HEK293 (cell line): ENCODE measurements at regions not wholly inside any gene's neighbourhood (a gene's known extent, or its start where the extent isn't known, plus 50 kb on each side); places are given as distances from the start of the nearest gene placed in this dataset.

Source experiments
- CTCF ChIA-PET: fragments of 350-600 bp; formaldehyde crosslinking; extraction: SDS; loops from one replicate; lab custom pipeline; 2021; ENCODE audit warnings: antibody characterized with exemption; lab: Yijun Ruan, JAX
- POLR2A ChIA-PET: fragments of 300-600 bp; formaldehyde crosslinking; extraction: SDS; loops from one replicate; lab custom pipeline; 2020; ENCODE audit warnings: antibody characterized with exemption, inconsistent platforms; lab: Yijun Ruan, JAX
- H3K27ac ChIP-seq: fragments of 200-500 bp; sonication (Bioruptor generic); 2 replicates; pipeline ENCODE4 v1.5.1; 2014; ENCODE audit warnings: low read depth, low read length, control low read depth, inconsistent platforms; ENCODE audit errors: extremely low read depth
- H3K36me3 ChIP-seq, 2 experiments: fragments of 200-500 bp in 1 of 2; sonication (Bioruptor generic) in 1 of 2; 1 replicate in 1 of 2; 2 replicates in 1 of 2; pipeline ENCODE4 v1.5.1; 2014 to 2017; ENCODE audit warnings: inconsistent platforms in 2 of 2, low read length in 2 of 2; ENCODE audit not compliant: control insufficient read depth in 2 of 2, insufficient read depth in 1 of 2
- H3K4me1 ChIP-seq: fragments of 200-500 bp; sonication (Bioruptor generic); 2 replicates; pipeline ENCODE4 v1.5.1; 2014; ENCODE audit warnings: mild to moderate bottlenecking, low read length, inconsistent platforms; ENCODE audit not compliant: control insufficient read depth, insufficient read depth
- H3K4me3 ChIP-seq: 2 replicates; pipeline ENCODE4 v1.5.1; 2011; ENCODE audit warnings: low read depth, mild to moderate bottlenecking, control low read depth, low read length, moderate library complexity
- H3K9me3 ChIP-seq: fragments of 200-500 bp; sonication (Bioruptor generic); 2 replicates; pipeline ENCODE4 v1.5.1; 2014; ENCODE audit warnings: low read depth, low read length, inconsistent platforms; ENCODE audit not compliant: control insufficient read depth, insufficient read depth
- BCL11A ChIP-seq: fragments of 450-650 bp; formaldehyde crosslinking; IDR thresholded peaks from 2 replicates; pipeline ENCODE4 v1.5.1; 2016; ENCODE audit warnings: low read depth, missing biosample characterization, missing genetic modification characterization
- BCL6B ChIP-seq: fragments of 450-650 bp; formaldehyde crosslinking; IDR thresholded peaks from 2 replicates; pipeline ENCODE4 v1.5.1; 2017; ENCODE audit warnings: missing biosample characterization, missing genetic modification characterization
- HOXA7 ChIP-seq: sonication (generic); formaldehyde crosslinking; IDR thresholded peaks from 2 replicates; pipeline ENCODE4 v1.8.1; 2022; ENCODE audit warnings: missing genetic modification reagents, borderline replicate concordance
- PRDM6 ChIP-seq: fragments of 450-650 bp; formaldehyde crosslinking; IDR thresholded peaks from 2 replicates; pipeline ENCODE4 v1.5.1; 2017; ENCODE audit warnings: missing biosample characterization, missing genetic modification characterization
- RBAK ChIP-seq: fragments of 450-650 bp; formaldehyde crosslinking; IDR thresholded peaks from 2 replicates; pipeline ENCODE4 v1.5.1; 2016; ENCODE audit warnings: missing biosample characterization, missing genetic modification characterization
- TCF7L2 ChIP-seq: IDR thresholded peaks from 2 replicates; pipeline ENCODE4 v1.6.1; 2011; ENCODE audit warnings: low read depth, mild to moderate bottlenecking, inconsistent platforms, low read length, moderate library complexity, borderline replicate concordance
- YY1 ChIP-seq: fragments of 450-650 bp; formaldehyde crosslinking; IDR thresholded peaks from 2 replicates; pipeline ENCODE4 v1.5.1; 2018; ENCODE audit warnings: missing biosample characterization, missing genetic modification characterization
- ZNF112 ChIP-seq: fragments of 450-650 bp; formaldehyde crosslinking; IDR thresholded peaks from 2 replicates; pipeline ENCODE4 v1.5.0; 2017; ENCODE audit warnings: missing biosample characterization, missing genetic modification characterization
- ZNF266 ChIP-seq: fragments of 450-650 bp; formaldehyde crosslinking; IDR thresholded peaks from 2 replicates; pipeline ENCODE4 v1.5.1; 2016; ENCODE audit warnings: missing biosample characterization, missing genetic modification characterization, low read depth
- ZNF341 ChIP-seq: fragments of 450-650 bp; formaldehyde crosslinking; IDR thresholded peaks from 2 replicates; pipeline ENCODE4; 2016; ENCODE audit warnings: low read depth, missing biosample characterization, missing genetic modification characterization
- ZNF366 ChIP-seq: fragments of 450-650 bp; formaldehyde crosslinking; conservative IDR thresholded peaks from 2 replicates; pipeline ENCODE4 v1.5.1; 2016; ENCODE audit warnings: missing biosample characterization, missing genetic modification characterization
- ZNF394 ChIP-seq: fragments of 450-650 bp; formaldehyde crosslinking; IDR thresholded peaks from 2 replicates; pipeline ENCODE4 v1.5.1; 2016; ENCODE audit warnings: missing biosample characterization, missing genetic modification characterization, mild to moderate bottlenecking, moderate library complexity, borderline replicate concordance
- ZNF398 ChIP-seq: fragments of 450-650 bp; formaldehyde crosslinking; IDR thresholded peaks from 2 replicates; pipeline ENCODE4 v1.5.1; 2017; ENCODE audit warnings: missing biosample characterization, missing genetic modification characterization
- ZNF404 ChIP-seq: fragments of 450-650 bp; formaldehyde crosslinking; IDR thresholded peaks from 2 replicates; pipeline ENCODE4 v1.5.1; 2017; ENCODE audit warnings: missing biosample characterization, missing genetic modification characterization
- ZNF433 ChIP-seq: fragments of 450-650 bp; formaldehyde crosslinking; IDR thresholded peaks from 2 replicates; pipeline ENCODE4 v1.5.1; 2016; ENCODE audit warnings: missing biosample characterization, missing genetic modification characterization, low read depth
- ZNF510 ChIP-seq: fragments of 450-650 bp; formaldehyde crosslinking; IDR thresholded peaks from 2 replicates; pipeline ENCODE4 v1.5.1; 2018; ENCODE audit warnings: mild to moderate bottlenecking, missing genetic modification characterization, missing biosample characterization; ENCODE audit not compliant: insufficient replicate concordance
- ZNF530 ChIP-seq: fragments of 450-650 bp; formaldehyde crosslinking; IDR thresholded peaks from 2 replicates; pipeline ENCODE4 v1.5.1; 2016; ENCODE audit warnings: low read depth, missing biosample characterization, missing genetic modification characterization
- ZNF596 ChIP-seq: fragments of 450-650 bp; IDR thresholded peaks from 2 replicates; pipeline ENCODE4 v1.5.0; 2018; ENCODE audit warnings: missing biosample characterization, mild to moderate bottlenecking, missing genetic modification characterization, moderate library complexity
- ZNF658 ChIP-seq: fragments of 450-650 bp; formaldehyde crosslinking; IDR thresholded peaks from 2 replicates; pipeline ENCODE4; 2016; ENCODE audit warnings: missing biosample characterization, missing genetic modification characterization
- ZNF677 ChIP-seq: fragments of 450-650 bp; IDR thresholded peaks from 2 replicates; pipeline ENCODE4 v1.5.0; 2018; ENCODE audit warnings: missing biosample characterization, mild to moderate bottlenecking, missing genetic modification characterization, moderate library complexity
- ZNF692 ChIP-seq: fragments of 450-650 bp; formaldehyde crosslinking; IDR thresholded peaks from 2 replicates; pipeline ENCODE4 v1.5.1; 2016; ENCODE audit warnings: missing biosample characterization, missing genetic modification characterization
- ZNF704 ChIP-seq: fragments of 450-650 bp; formaldehyde crosslinking; IDR thresholded peaks from 2 replicates; pipeline ENCODE4 v1.5.1; 2016; ENCODE audit warnings: missing biosample characterization, missing genetic modification characterization
- ZNF707 ChIP-seq: fragments of 450-650 bp; formaldehyde crosslinking; IDR thresholded peaks from 2 replicates; pipeline ENCODE4 v1.5.1; 2016; ENCODE audit warnings: missing biosample characterization, missing genetic modification characterization

GRCh38 chr1:14061722-14062121 lies 361.7 kb downstream of the PRDM2 start (continued):
- TF ChIP-seq ZNF658 (tag by site-specific recombination) (no peak), BCL6B (tag by site-specific recombination) (no peak), ZNF433 (no peak), BCL11A (no peak)

- Histone ChIP-seq H3K9me3 (no peaks in the 10 kb centered on the region), H3K4me1 (no peaks in the 10 kb centered on the region)
- no peak for TF ChIP-seq HOXA7 (CRISPR knock-in tag)
- TF ChIP-seq ZNF266 (tag by site-specific recombination), result no peak
- no peak for TF ChIP-seq YY1 (tag by site-specific recombination)
- no peak for TF ChIP-seq ZNF394
- no peak for TF ChIP-seq ZNF596 (tag by site-specific recombination)
- no peak for TF ChIP-seq ZNF707 (tag by site-specific recombination)
- no peak for TF ChIP-seq ZNF692 (tag by site-specific recombination)
- TF ChIP-seq ZNF112 (tag by site-specific recombination), result no peak
- TF ChIP-seq ZNF530 (tag by site-specific recombination), result no peak
- no peak for TF ChIP-seq TCF7L2
- TF ChIP-seq ZNF366 (tag by site-specific recombination), result no peak
- no peak for TF ChIP-seq ZNF677 (tag by site-specific recombination)
- no peak for TF ChIP-seq ZNF404 (tag by site-specific recombination)
- no peak for TF ChIP-seq ZNF341
- no peak for TF ChIP-seq ZNF398 (tag by site-specific recombination)
- no peak for TF ChIP-seq ZNF704
- no peak for TF ChIP-seq RBAK
- TF ChIP-seq ZNF510 (tag by site-specific recombination), result no peak
- TF ChIP-seq PRDM6 (tag by site-specific recombination), result no peak
- TF ChIP-seq, all 188 proteins: peak for 0
- ChIA-PET POLR2A (no interaction called here), CTCF (no interaction called here)
- Histone ChIP-seq H3K36me3 (no peaks in the 10 kb centered on the region), H3K4me3 (no peak overlapping the region), H3K27ac (no peak overlapping the region)
Observed at GRCh38 chr1:14062669-14063068, 362.7 kb downstream of the PRDM2 start.
